ENCODE measurements at regions not wholly inside any gene's neighbourhood (a gene's known extent, or its start where the extent isn't known, plus 50 kb on each side); places are given as distances from the start of the nearest gene placed in this dataset.

DNA sequence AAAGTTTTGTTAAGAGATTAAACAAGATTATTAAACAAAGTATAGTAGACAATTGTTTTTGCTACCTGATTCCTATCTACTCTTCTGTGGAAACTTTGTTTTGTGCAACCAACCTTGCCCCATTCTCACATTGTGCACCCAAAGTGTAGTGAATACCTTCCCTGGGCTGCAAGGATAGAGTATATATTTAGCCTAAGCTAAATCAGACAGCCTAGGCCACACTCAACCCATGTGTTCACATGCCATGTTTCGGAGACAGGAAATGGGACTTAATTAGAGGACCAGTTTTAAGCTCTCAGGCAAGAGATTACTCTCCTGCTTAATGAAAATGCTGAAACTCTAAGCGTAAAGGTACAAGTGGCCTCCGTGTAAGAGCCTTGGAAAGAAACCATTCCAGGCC lies 734.9 kb upstream of the USP15 start:
- DNase-seq (ENCODE audit: insufficient read length, low spot score) (no peak), FAIRE-seq (no peak)
- no peak for TF ChIP-seq PAX5 (IDR thresholded peaks at IDR 0.05; ENCODE audit: insufficient read depth, low read length, severe bottlenecking)
- TF ChIP-seq POU2F2 (IDR thresholded peaks at IDR 0.05; ENCODE audit: low read depth, low read length), result no peak
- TF ChIP-seq SPI1 (IDR thresholded peaks at IDR 0.05; ENCODE audit: low read depth, low read length), result no peak
- TF ChIP-seq POLR2AphosphoS5 (IDR thresholded peaks at IDR 0.05; ENCODE audit: low read depth, low read length), result no peak
- TF ChIP-seq POLR2A (IDR thresholded peaks at IDR 0.05; ENCODE audit: low read depth, low read length), result no peak
- no peak for TF ChIP-seq TAF1 (IDR thresholded peaks at IDR 0.05; ENCODE audit: low read depth, low read length)

DNA sequence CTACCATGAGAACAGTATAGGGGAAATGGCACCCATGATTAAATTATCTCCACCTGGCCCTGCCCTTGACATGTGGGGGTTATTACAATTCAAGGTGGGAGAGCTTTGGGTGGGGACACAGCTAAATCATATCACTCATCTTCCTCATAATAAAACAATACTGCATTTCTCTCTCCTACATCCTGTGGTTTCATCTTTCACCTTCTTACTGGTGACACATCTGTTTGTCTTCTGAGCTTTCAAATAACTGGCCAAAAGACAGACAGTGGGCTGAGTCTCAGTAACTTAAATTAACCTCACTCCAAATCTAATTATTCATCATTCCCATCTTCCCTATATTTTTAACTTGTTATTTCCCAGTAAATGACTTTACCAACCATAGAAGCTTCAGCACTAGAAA lies 729.7 kb upstream of the USP15 start:
- DNase-seq (ENCODE audit: insufficient read length, low spot score), result no peak
- no peak for TF ChIP-seq POLR2A (IDR thresholded peaks at IDR 0.05; ENCODE audit: low read depth, low read length)
- TF ChIP-seq POU2F2 (IDR thresholded peaks at IDR 0.05; ENCODE audit: low read depth, low read length), result no peak
- TF ChIP-seq PAX5 (IDR thresholded peaks at IDR 0.05; ENCODE audit: insufficient read depth, low read length, severe bottlenecking), result no peak
- TF ChIP-seq POLR2AphosphoS5 (IDR thresholded peaks at IDR 0.05; ENCODE audit: low read depth, low read length), result no peak
- TF ChIP-seq SPI1 (IDR thresholded peaks at IDR 0.05; ENCODE audit: low read depth, low read length), result no peak
- TF ChIP-seq TAF1 (IDR thresholded peaks at IDR 0.05; ENCODE audit: low read depth, low read length), result no peak
- no peak for FAIRE-seq

DNA sequence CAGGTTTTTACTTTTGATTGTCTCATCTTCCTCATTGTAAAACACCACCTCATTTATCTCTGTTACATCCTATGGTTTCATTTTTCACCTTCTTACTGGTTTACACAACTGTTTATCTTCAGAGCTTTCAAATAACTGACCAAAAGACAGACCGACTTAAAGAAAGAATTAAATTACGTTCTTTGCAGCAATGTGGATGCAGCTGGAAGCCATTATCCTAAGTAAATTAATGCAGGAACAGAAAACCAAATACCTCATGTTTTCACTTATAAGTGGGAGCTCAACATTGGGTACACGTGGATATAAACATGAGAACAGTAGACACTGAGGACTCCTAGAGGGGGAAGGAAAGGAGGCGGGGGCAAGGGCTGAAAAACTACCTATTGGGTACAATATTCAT lies 729.0 kb upstream of the USP15 start:
- DNase-seq (ENCODE audit: insufficient read length, low spot score) (no peak), FAIRE-seq (no peak)
- TF ChIP-seq POLR2AphosphoS5 (IDR thresholded peaks at IDR 0.05; ENCODE audit: low read depth, low read length) (no peak), POU2F2 (IDR thresholded peaks at IDR 0.05; ENCODE audit: low read depth, low read length) (no peak), PAX5 (IDR thresholded peaks at IDR 0.05; ENCODE audit: insufficient read depth, low read length, severe bottlenecking) (no peak), SPI1 (IDR thresholded peaks at IDR 0.05; ENCODE audit: low read depth, low read length) (no peak), POLR2A (IDR thresholded peaks at IDR 0.05; ENCODE audit: low read depth, low read length) (no peak), TAF1 (IDR thresholded peaks at IDR 0.05; ENCODE audit: low read depth, low read length) (no peak)

DNA sequence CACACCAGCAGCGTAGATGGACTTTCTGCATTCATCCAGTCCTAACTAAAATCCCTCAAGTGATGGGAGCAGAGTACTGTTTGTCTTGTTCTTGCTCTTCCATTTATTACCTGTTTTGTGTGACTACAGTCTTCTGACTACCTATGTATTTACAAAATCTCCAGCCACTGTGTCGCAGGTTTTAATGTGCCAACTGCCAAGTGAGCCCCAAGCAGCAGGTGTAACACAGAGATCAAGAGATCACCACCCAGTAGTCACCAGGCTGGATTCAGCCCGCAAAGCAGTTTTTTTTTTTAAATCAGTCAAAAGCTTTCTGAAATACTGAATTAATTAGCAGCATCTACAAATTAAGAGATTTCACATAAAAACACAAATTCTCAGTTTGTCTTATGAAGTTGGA lies 724.1 kb upstream of the USP15 start:
- DNase-seq (ENCODE audit: insufficient read length, low spot score) (no peak), FAIRE-seq (no peak)
- TF ChIP-seq PAX5 (IDR thresholded peaks at IDR 0.05; ENCODE audit: insufficient read depth, low read length, severe bottlenecking) (no peak), TAF1 (IDR thresholded peaks at IDR 0.05; ENCODE audit: low read depth, low read length) (no peak), POU2F2 (IDR thresholded peaks at IDR 0.05; ENCODE audit: low read depth, low read length) (no peak), SPI1 (IDR thresholded peaks at IDR 0.05; ENCODE audit: low read depth, low read length) (no peak), POLR2A (IDR thresholded peaks at IDR 0.05; ENCODE audit: low read depth, low read length) (no peak), POLR2AphosphoS5 (IDR thresholded peaks at IDR 0.05; ENCODE audit: low read depth, low read length) (no peak)

DNA sequence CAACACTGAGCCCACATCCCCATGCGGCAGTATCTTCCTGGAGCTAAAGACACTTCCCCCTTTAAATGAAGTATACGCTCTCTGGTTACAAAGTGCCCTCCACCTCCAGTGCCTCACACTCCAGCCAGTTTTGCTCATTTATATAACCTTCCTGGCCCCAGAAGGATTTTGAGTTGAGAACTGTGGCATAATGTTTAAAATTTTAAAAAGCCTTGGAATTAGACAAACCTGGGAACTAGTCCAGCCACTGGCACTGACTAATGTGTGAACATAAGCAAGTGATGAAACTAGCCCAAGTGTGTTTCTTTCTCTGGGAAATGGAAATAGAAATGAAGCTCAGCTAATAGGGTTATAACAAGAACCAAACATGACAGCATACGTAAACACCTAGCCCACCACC lies 723.7 kb upstream of the USP15 start:
- FAIRE-seq, result no peak
- TF ChIP-seq TAF1 (IDR thresholded peaks at IDR 0.05; ENCODE audit: low read depth, low read length) (no peak), POLR2AphosphoS5 (IDR thresholded peaks at IDR 0.05; ENCODE audit: low read depth, low read length) (no peak), POU2F2 (IDR thresholded peaks at IDR 0.05; ENCODE audit: low read depth, low read length) (no peak), SPI1 (IDR thresholded peaks at IDR 0.05; ENCODE audit: low read depth, low read length) (no peak), POLR2A (IDR thresholded peaks at IDR 0.05; ENCODE audit: low read depth, low read length) (no peak), PAX5 (IDR thresholded peaks at IDR 0.05; ENCODE audit: insufficient read depth, low read length, severe bottlenecking) (no peak)
- no peak for DNase-seq (ENCODE audit: insufficient read length, low spot score)

DNA sequence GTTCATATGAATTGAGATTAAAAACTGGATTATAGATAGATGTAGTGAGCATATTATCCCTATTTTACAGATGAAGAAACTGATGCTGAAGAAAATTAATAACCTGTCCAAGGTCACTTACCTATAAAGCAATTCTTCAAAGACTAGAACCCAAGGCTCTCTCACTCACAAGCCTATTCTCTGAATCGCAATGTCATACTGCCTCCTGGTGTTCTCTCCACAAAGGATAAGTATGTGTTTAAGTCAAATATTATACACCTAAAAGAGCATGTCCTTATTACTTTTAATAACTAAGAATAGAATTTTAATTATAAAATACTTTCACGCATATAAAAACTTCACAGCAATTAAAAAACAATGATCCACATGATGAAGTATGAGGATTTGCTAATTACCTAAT lies 721.3 kb upstream of the USP15 start:
- TF ChIP-seq POU2F2 (IDR thresholded peaks at IDR 0.05; ENCODE audit: low read depth, low read length) (no peak), PAX5 (IDR thresholded peaks at IDR 0.05; ENCODE audit: insufficient read depth, low read length, severe bottlenecking) (no peak)
- DNase-seq (ENCODE audit: insufficient read length, low spot score) (no peak), FAIRE-seq (no peak)

DNA sequence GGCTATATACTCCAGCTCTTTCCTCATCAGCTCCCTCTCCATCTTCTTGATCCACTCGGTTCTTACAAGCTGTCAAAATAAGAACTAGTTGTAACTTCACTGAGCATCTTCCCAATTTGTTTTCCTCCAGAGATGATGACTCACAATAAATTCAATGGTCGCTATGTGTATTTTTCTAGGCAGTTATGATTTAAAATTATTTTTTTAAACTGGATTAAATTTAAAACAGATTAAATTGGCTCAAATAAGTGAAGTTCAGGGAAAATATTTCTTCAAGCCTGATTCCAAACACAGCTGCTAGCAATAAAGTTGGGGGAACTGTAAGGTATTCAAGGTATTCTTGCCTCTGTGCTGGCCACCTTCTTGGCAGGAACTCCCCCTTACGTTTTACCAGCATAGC lies 717.7 kb upstream of the USP15 start:
- no peak for DNase-seq (ENCODE audit: insufficient read length, low spot score)
- TF ChIP-seq TAF1 (IDR thresholded peaks at IDR 0.05; ENCODE audit: low read depth, low read length), result no peak
- FAIRE-seq, result no peak

DNA sequence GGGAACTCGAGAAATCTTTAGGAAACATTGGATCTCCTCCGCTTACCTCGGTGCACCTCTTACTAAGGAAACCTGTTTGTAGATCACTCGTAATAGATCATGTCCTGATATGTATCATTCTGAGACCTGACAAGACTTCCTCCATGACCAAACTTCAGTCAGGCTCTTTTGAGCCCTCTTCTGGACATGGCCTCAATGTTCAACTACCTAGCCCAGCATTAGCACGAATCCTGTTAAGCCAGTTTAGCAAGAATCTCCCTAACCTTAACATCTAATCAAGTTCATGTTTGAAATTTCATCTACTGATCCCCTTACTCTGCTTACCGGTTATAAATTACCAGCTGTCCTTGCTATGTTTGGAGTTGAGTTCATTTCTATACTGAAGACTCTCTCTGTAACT lies 713.9 kb upstream of the USP15 start:
- no peak for DNase-seq (ENCODE audit: insufficient read length, low spot score)
- no peak for FAIRE-seq
- TF ChIP-seq PAX5 (IDR thresholded peaks at IDR 0.05; ENCODE audit: insufficient read depth, low read length, severe bottlenecking) (no peak), SPI1 (IDR thresholded peaks at IDR 0.05; ENCODE audit: low read depth, low read length) (no peak), POLR2AphosphoS5 (IDR thresholded peaks at IDR 0.05; ENCODE audit: low read depth, low read length) (no peak), POU2F2 (IDR thresholded peaks at IDR 0.05; ENCODE audit: low read depth, low read length) (no peak), TAF1 (IDR thresholded peaks at IDR 0.05; ENCODE audit: low read depth, low read length) (no peak), POLR2A (IDR thresholded peaks at IDR 0.05; ENCODE audit: low read depth, low read length) (no peak)

DNA sequence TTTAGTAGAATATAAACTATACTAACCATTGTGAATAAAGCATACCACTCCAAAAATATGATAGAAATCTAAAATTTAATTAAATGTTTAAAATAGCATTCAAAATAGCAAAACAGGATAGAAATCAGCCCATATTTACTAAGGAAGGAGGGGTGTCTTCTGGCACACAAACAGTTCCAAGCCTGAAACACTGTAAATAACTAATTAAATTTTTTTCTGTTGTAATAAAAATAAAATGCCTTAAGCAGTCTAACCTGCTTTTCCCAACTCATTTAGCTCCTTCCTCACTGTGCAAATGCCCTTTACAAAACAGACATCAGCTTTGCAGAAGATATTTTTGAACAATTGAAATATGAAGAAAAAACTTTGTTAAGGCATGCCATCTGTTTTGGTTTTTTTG lies 707.1 kb upstream of the USP15 start:
- TF ChIP-seq POLR2AphosphoS5 (IDR thresholded peaks at IDR 0.05; ENCODE audit: low read depth, low read length), result no peak
- TF ChIP-seq POU2F2 (IDR thresholded peaks at IDR 0.05; ENCODE audit: low read depth, low read length), result no peak
- no peak for TF ChIP-seq SPI1 (IDR thresholded peaks at IDR 0.05; ENCODE audit: low read depth, low read length)
- TF ChIP-seq PAX5 (IDR thresholded peaks at IDR 0.05; ENCODE audit: insufficient read depth, low read length, severe bottlenecking), result no peak
- no peak for TF ChIP-seq TAF1 (IDR thresholded peaks at IDR 0.05; ENCODE audit: low read depth, low read length)
- no peak for TF ChIP-seq POLR2A (IDR thresholded peaks at IDR 0.05; ENCODE audit: low read depth, low read length)
- no peak for DNase-seq (ENCODE audit: insufficient read length, low spot score)
- FAIRE-seq, result no peak

DNA sequence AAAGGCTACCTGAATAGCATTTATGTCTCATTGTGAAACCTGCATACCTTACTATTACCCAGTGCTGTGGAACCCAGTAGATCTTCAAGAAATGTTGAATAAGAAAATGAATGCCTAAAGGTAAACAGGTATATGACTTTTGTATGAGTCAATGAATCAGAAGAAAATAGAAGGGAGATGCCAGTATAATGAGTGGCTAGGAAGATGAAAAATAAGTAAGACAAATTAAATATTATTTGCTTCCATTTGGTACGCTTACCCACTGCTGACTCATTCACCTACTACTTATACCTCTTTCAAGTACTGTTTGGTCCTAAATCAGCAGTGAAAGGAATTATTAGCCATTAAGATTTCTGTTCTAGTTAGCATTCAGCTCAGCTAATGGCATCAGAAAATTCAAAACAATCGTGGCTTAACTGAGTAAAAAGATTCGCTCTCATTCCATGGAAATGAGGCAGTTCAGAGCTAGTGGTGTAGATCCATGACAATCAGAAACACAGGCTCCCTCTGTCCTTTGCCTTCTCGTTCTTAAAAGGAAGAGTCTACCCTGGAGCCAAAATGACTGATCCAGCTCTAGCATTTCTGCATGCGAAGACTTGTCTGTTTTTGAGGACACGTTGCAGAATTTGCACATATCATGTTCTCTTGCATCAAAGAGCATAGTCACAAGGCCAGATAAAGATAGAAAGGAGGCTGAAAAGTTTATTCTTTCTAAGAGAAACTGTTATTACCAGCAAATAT lies 705.8 kb upstream of the USP15 start:
- DNase-seq (ENCODE audit: insufficient read length, low spot score), result no peak
- FAIRE-seq, result no peak
- TF ChIP-seq POU2F2 (IDR thresholded peaks at IDR 0.05; ENCODE audit: low read depth, low read length), result no peak
- no peak for TF ChIP-seq TAF1 (IDR thresholded peaks at IDR 0.05; ENCODE audit: low read depth, low read length)
- no peak for TF ChIP-seq POLR2AphosphoS5 (IDR thresholded peaks at IDR 0.05; ENCODE audit: low read depth, low read length)
- no peak for TF ChIP-seq PAX5 (IDR thresholded peaks at IDR 0.05; ENCODE audit: insufficient read depth, low read length, severe bottlenecking)
- TF ChIP-seq POLR2A (IDR thresholded peaks at IDR 0.05; ENCODE audit: low read depth, low read length), result no peak
- no peak for TF ChIP-seq SPI1 (IDR thresholded peaks at IDR 0.05; ENCODE audit: low read depth, low read length)
